ENCODE measurements at regions not wholly inside any gene's neighbourhood (a gene's known extent, or its start where the extent isn't known, plus 50 kb on each side); places are given as distances from the start of the nearest gene placed in this dataset.

GRCh38 chr7:25698451-25699113 lies 453.4 kb upstream of the NFE2L3 start:
- TF ChIP-seq CTCF (conservative IDR thresholded peaks at IDR 0.05 in 1 of 2, IDR thresholded peaks at IDR 0.05 in 1 of 2; ENCODE audit: low read depth in 1 of 2, low read length in 2 of 2) (no peak), EZH2 (IDR thresholded peaks at IDR 0.05; ENCODE audit: low read length, missing control alignments) (no peak)
